ENCODE measurements at regions not wholly inside any gene's neighbourhood (a gene's known extent, or its start where the extent isn't known, plus 50 kb on each side); places are given as distances from the start of the nearest gene placed in this dataset.

- ATAC-seq (ENCODE audit: insufficient read depth, low read depth) (no peak), DNase-seq (no peak)
- Histone ChIP-seq H3K79me2 (ENCODE audit: insufficient read depth, low read length) (no peaks in the 10 kb centered on the region), H2AFZ (ENCODE audit: low read depth, low read length) (no peak overlapping the region), H3K27ac (ENCODE audit: low read length) (no peak overlapping the region), H3K9ac (ENCODE audit: low read depth, low read length) (no peak overlapping the region), H3K4me2 (ENCODE audit: insufficient read depth, low read length) (no peak overlapping the region), H3K36me3 (ENCODE audit: insufficient read depth, low read length) (no peaks in the 10 kb centered on the region), H3K27me3 (ENCODE audit: insufficient read depth, low read length, poor library complexity) (no peaks in the 10 kb centered on the region), H3K4me1 (ENCODE audit: insufficient read depth, low read length) (no peaks in the 10 kb centered on the region), H4K20me1 (ENCODE audit: insufficient read depth, low read length) (no peaks in the 10 kb centered on the region), H3K9me3 (ENCODE audit: insufficient read depth, low read length, severe bottlenecking) (no peaks in the 10 kb centered on the region), H3K4me3 (ENCODE audit: low read depth in 1 of 2, low read length in 2 of 2) (no peak overlapping the region)
- no peak for TF ChIP-seq EZH2 (IDR thresholded peaks at IDR 0.05; ENCODE audit: borderline replicate concordance, low read depth, low read length, severe bottlenecking)
- TF ChIP-seq CTCF (IDR thresholded peaks at IDR 0.05; ENCODE audit: borderline replicate concordance, extremely low read depth, low read length, poor library complexity, severe bottlenecking): no peak
Observed at GRCh38 chr6:33927112-33927511, 123.3 kb upstream of the MLN start.

- Histone ChIP-seq H3K4me1 (ENCODE audit: insufficient read depth, low read length) (no peaks in the 10 kb centered on the region), H3K4me2 (ENCODE audit: insufficient read depth, low read length) (no peak overlapping the region), H3K9me3 (ENCODE audit: insufficient read depth, low read length, severe bottlenecking) (no peaks in the 10 kb centered on the region), H3K27me3 (ENCODE audit: insufficient read depth, low read length, poor library complexity) (no peaks in the 10 kb centered on the region), H3K36me3 (ENCODE audit: insufficient read depth, low read length) (no peaks in the 10 kb centered on the region), H3K79me2 (ENCODE audit: insufficient read depth, low read length) (no peaks in the 10 kb centered on the region), H2AFZ (ENCODE audit: low read depth, low read length) (no peak overlapping the region), H4K20me1 (ENCODE audit: insufficient read depth, low read length) (no peaks in the 10 kb centered on the region), H3K4me3 (ENCODE audit: low read depth in 1 of 2, low read length in 2 of 2) (no peak overlapping the region), H3K27ac (ENCODE audit: low read length) (no peak overlapping the region), H3K9ac (ENCODE audit: low read depth, low read length) (no peak overlapping the region)
- peak; percentile 45 for DNase-seq
- ATAC-seq (ENCODE audit: insufficient read depth, low read depth): peak; percentile 86
- TF ChIP-seq EZH2 (IDR thresholded peaks at IDR 0.05; ENCODE audit: borderline replicate concordance, low read depth, low read length, severe bottlenecking) (no peak), CTCF (IDR thresholded peaks at IDR 0.05; ENCODE audit: borderline replicate concordance, extremely low read depth, low read length, poor library complexity, severe bottlenecking) (no peak)
Observed at GRCh38 chr6:33926451-33926850, 122.6 kb upstream of the MLN start.

GRCh38 chr6:33925936-33926335, 122.1 kb upstream of the MLN start:
- Histone ChIP-seq H4K20me1 (ENCODE audit: insufficient read depth, low read length) (no peaks in the 10 kb centered on the region), H3K36me3 (ENCODE audit: insufficient read depth, low read length) (no peaks in the 10 kb centered on the region), H3K9me3 (ENCODE audit: insufficient read depth, low read length, severe bottlenecking) (no peaks in the 10 kb centered on the region), H3K27me3 (ENCODE audit: insufficient read depth, low read length, poor library complexity) (no peaks in the 10 kb centered on the region), H3K4me2 (ENCODE audit: insufficient read depth, low read length) (no peak overlapping the region), H3K27ac (ENCODE audit: low read length) (no peak overlapping the region), H3K9ac (ENCODE audit: low read depth, low read length) (no peak overlapping the region), H3K4me1 (ENCODE audit: insufficient read depth, low read length) (no peaks in the 10 kb centered on the region), H2AFZ (ENCODE audit: low read depth, low read length) (no peak overlapping the region), H3K4me3 (ENCODE audit: low read depth in 1 of 2, low read length in 2 of 2) (no peak overlapping the region), H3K79me2 (ENCODE audit: insufficient read depth, low read length) (no peaks in the 10 kb centered on the region)
- TF ChIP-seq EZH2 (IDR thresholded peaks at IDR 0.05; ENCODE audit: borderline replicate concordance, low read depth, low read length, severe bottlenecking): no peak
- TF ChIP-seq CTCF (IDR thresholded peaks at IDR 0.05; ENCODE audit: borderline replicate concordance, extremely low read depth, low read length, poor library complexity, severe bottlenecking): no peak
- ATAC-seq (ENCODE audit: insufficient read depth, low read depth) (no peak), DNase-seq (no peak)

GRCh38 chr6:33925210-33925609, 121.4 kb upstream of the MLN start:
- Histone ChIP-seq H3K27ac (ENCODE audit: low read length) (no peak overlapping the region), H3K9me3 (ENCODE audit: insufficient read depth, low read length, severe bottlenecking) (no peaks in the 10 kb centered on the region), H4K20me1 (ENCODE audit: insufficient read depth, low read length) (no peaks in the 10 kb centered on the region), H3K4me1 (ENCODE audit: insufficient read depth, low read length) (no peaks in the 10 kb centered on the region), H2AFZ (ENCODE audit: low read depth, low read length) (no peak overlapping the region), H3K4me2 (ENCODE audit: insufficient read depth, low read length) (no peak overlapping the region), H3K36me3 (ENCODE audit: insufficient read depth, low read length) (no peaks in the 10 kb centered on the region), H3K9ac (ENCODE audit: low read depth, low read length) (no peak overlapping the region), H3K79me2 (ENCODE audit: insufficient read depth, low read length) (no peaks in the 10 kb centered on the region), H3K4me3 (ENCODE audit: low read depth in 1 of 2, low read length in 2 of 2) (no peak overlapping the region), H3K27me3 (ENCODE audit: insufficient read depth, low read length, poor library complexity) (no peaks in the 10 kb centered on the region)
- DNase-seq (no peak), ATAC-seq (ENCODE audit: insufficient read depth, low read depth) (no peak)
- no peak for TF ChIP-seq CTCF (IDR thresholded peaks at IDR 0.05; ENCODE audit: borderline replicate concordance, extremely low read depth, low read length, poor library complexity, severe bottlenecking)

Data from DND-41 (cell line).